ENCODE measurements at regions not wholly inside any gene's neighbourhood (a gene's known extent, or its start where the extent isn't known, plus 50 kb on each side); places are given as distances from the start of the nearest gene placed in this dataset.
"Not testable (repeated sequence)": the region's sequence is repeated elsewhere in the genome, so short reads cannot be mapped to it uniquely, and the experiment has no call there.

- DNase-seq, result no peak
Observed at GRCh38 chr15:25624504-25625177, 185.8 kb upstream of the UBE3A start.

DNA sequence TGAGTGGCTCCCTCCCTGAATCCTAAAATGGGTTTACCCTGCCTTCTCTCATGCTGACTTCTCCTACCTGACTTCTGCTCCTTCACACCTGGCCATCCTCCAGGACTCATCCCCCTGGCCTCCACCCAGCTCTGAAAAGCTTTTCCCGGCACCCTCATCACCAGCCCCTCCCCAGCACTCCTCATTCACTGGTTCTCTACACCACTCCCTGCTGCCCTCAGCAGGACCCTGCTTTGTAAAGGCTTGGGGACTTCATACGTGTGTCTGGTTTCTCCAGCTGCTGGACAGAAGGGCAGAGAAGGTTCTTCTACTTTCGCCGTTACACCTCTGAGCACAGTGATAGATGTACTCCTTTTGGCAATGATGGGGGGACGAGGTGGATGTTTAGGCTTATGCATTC, 184.9 kb upstream of the UBE3A start:
- no peak for DNase-seq

DNA sequence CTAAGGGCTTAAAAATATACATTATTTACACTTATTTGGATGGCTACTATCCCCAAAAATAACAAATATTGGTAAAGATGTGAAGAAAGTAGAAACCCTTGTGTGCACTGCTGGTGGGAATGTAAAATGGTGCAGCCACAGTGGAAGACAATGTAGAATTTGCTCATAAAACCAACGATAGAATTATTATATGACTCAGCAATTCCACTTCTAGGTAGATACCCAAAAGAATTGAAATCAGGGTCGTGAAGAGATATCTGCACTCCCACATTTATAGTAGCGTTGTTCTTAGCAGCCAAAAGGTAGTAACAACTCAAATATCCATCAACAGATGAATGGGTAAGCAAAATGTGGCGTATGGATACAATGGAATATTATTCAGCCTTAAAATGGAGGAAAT, 181.6 kb upstream of the UBE3A start:
- no peak for DNase-seq

DNA sequence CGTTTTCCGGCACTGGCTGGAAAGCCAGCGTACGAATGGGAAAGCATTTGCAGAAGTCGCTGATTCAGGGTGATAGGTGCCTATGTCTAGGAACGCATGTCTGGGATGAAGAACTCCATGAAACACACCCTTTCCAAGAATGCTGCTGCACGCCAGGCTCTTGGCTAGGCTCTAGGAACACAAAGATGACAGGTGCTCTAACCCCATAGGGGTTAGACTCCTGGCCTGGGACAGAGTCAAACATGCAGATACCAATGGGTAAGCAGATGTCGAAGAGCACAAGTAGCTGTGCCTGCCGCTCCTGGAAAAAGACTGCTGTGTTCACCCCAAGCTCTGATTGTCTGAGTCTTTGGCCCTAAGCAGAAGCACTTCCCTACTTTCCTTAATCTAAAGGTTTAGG, 180.9 kb upstream of the UBE3A start:
- DNase-seq, result no peak

DNA sequence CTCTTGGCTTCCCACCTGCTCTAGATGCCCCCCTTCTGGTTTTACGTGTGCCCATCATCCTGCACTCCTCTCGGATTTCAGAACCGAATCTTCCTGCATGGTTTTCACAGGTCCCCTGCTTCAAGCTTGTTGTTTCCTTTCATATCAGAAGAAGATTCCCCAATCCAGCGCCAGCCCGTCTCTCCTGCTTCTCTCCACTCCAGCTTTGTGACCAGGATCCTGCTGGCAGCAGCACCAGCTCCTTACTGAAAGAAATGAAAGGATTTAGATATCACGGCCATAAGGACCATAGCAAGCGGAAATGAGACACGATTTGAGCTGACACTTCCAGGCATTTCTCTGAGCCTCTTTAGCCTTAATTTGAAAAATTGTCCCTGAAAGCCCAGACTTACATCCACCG, 180.3 kb upstream of the UBE3A start:
- no peak for DNase-seq

GRCh38 chr15:25618161-25618560, 179.3 kb upstream of the UBE3A start:
- no peak for DNase-seq

DNA sequence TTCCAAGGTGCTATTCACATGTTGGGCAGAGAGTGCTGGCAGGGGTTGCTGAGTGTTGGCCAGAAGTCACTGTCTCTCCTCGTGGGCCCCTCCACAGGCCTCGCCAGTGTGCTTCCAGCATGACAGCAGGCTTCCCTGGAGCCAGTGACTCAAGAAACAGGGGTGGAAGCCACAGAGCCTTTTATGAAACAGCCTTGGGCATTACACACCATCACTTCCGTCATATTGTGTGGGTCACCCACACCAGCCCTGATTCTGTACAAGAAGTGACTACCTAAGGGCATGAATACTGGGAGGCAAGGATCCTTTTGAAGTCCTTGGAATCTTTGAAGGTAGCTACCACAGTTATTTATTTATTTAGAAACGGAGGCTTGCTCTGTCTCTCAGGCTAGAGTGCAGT, 177.6 kb upstream of the UBE3A start:
- DNase-seq, result no peak

- DNase-seq, result no peak
Observed at GRCh38 chr15:25613134-25613533, 174.3 kb upstream of the UBE3A start.

- no peak for DNase-seq
Observed at GRCh38 chr15:25611603-25612002, 172.8 kb upstream of the UBE3A start.

GRCh38 chr15:25609371-25609770, 170.5 kb upstream of the UBE3A start:
- no peak for DNase-seq

DNA sequence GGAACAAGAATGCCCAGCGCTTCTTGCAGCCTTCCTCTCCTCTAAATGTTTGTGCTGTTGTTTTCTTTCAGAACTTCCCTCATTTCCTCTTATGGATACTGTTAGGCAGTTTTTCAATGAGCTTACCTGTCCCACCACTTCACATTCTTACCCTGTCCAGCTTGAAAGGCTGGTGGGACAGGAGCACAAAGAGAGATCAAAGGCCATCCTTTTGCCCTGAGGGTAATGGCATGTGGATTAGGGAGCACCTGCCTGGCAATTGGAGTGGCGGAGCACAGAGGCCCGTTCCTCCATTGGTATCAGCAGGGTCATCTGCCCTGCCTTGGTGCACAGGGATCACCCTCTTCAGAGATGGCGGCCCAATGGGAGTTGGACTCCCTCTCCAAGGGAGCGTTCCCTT, 170.1 kb upstream of the UBE3A start:
- DNase-seq, result no peak

DNA sequence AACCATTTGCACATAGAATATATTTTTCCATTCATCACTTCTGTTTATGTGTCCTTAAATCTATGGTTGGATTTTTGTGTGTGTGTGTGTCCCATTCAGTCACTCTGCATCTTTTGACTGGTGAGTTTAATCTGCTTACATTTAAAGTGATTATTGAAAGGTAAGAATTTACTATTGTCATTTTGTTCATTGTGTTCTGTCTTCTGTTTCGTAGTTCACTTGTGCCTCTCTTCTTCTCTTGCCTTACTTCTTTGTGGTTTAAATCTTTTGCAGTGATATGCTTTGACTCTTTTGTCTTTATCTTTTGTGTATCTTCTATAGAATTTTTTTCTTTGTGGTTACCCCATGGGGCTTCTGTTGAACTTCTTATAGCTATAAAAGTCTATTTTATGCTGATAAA, 166.3 kb upstream of the UBE3A start:
- DNase-seq, result no peak

DNA sequence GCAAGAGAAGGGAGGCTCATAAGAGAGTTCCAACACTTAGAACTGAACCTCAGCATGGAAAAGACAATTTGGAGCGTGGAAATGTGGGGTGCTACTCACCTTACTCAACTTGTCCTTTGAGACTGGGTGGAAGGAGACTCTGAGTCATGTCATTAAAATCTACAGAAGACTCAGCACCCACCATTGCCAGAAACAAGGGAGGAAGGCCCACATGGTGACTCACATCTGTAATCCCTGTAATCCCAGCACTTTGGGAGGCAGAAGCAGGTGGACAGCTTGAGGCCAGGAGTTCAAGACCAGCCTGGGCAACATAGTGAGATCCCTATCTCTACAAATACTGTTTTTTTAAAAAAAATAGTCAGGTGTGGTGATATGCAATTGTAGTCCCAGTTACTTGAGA, 161.9 kb upstream of the UBE3A start:
- DNase-seq, result no peak

- DNase-seq, result peak; percentile 15
Observed at GRCh38 chr15:25597571-25597970, 158.7 kb upstream of the UBE3A start.

- DNase-seq, result no peak
Observed at GRCh38 chr15:25596644-25597562, 158.1 kb upstream of the UBE3A start.

GRCh38 chr15:25587616-25588340, 149.0 kb upstream of the UBE3A start:
- no peak for DNase-seq

DNA sequence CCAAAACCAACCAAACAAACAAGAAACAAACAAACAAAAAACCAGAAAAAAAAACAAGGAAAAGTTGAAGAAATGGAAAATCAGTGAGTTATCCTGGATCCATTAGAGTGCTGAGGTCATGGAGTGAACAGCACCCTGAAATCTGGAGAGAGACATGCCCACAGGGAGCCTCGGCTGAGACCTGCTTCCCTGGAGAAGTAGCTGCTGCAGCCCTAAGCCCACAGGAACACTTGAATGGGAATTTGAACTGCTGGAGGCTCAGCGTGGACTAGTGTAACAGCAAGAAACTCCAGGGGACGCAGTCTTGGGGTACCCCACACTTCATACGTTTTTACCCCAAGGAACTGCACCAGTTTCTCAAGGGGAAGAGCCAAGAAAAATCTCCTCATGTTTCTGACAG, 144.1 kb upstream of the UBE3A start:
- no peak for DNase-seq

DNA sequence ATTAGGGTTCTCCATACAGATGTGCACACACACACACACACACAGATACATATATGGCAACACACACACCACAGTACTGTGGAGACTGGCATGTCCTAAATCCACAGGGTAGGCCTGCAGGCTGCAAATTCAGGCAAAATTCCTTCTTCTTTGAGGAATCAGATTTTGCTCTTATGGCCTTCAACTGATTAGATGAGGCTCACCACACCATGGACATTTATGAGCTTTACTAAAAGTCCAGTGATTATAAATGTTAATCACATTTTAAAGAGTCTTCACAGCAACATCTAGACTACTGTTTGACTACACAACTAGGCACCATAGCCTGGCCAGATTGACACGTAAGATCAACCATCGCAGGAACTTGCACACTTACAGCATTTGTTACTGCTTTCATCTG, 140.3 kb upstream of the UBE3A start:
- no peak for DNase-seq

DNA sequence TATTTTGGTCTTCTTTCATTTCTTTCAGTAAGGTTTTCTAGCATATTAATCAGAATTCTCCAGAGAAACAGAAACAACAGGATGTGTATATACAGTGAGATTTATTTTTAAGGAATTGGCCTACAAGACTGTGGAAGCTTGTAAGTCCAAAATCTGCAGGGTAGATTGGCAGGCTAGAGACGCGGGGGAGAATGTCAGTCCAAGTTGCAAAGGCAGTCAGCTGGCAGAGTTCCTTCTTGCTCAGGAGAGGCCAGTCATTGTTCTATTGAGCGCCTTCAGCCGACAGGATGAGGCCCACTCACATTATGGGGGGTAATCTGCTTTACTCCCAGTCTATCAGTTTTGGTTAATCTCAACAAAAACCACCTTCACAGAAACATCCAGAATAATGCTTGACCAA, 133.4 kb upstream of the UBE3A start:
- no peak for DNase-seq

- no peak for DNase-seq
Observed at GRCh38 chr15:25568751-25569150, 129.9 kb upstream of the UBE3A start.

DNA sequence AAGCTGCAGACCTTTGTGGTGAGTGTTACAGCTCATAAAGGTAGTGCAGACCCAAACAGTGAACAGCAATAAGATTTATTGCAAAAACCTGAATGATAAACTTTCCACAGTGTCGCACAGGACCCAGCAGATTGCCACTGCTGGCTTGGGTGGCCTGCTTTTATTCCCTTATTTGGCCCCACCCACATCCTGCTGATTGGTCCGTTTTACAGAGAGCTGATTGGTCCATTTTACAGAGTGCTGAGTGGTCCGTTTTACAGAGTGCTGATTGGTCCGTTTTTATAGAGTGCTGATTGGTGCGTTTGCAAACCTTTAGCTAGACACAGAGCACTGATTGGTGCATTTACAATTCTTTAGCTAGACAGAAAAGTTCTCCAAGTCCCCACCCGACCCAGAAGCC, 127.7 kb upstream of the UBE3A start:
- not testable (repeated sequence) for DNase-seq

- no peak for DNase-seq
Observed at GRCh38 chr15:25565470-25566264, 126.8 kb upstream of the UBE3A start.
